HuH-7.5 (cell line): ENCODE measurements at regions not wholly inside any gene's neighbourhood (a gene's known extent, or its start where the extent isn't known, plus 50 kb on each side); places are given as distances from the start of the nearest gene placed in this dataset.

Experiments
- DNase-seq: peaks from one replicate; pipeline ENCODE4 v3.0.0; 2011; ENCODE audit warnings: low spot score

GRCh38 chr20:11041396-11041795, 367.6 kb upstream of the JAG1 start:
- no peak for DNase-seq

GRCh38 chr20:11043001-11043400, 369.2 kb upstream of the JAG1 start:
- no peak for DNase-seq

- DNase-seq, result no peak
Measured at GRCh38 chr20:11044561-11044960, 370.8 kb upstream of the JAG1 start.

- DNase-seq, result no peak
Measured at GRCh38 chr20:11045412-11046175, 371.8 kb upstream of the JAG1 start.

- no peak for DNase-seq
Measured at GRCh38 chr20:11047559-11047958, 373.8 kb upstream of the JAG1 start.

- no peak for DNase-seq
Measured at GRCh38 chr20:11048739-11049138, 374.9 kb upstream of the JAG1 start.

GRCh38 chr20:11050350-11050749, 376.6 kb upstream of the JAG1 start:
- DNase-seq, result no peak

GRCh38 chr20:11051136-11051535, 377.3 kb upstream of the JAG1 start:
- no peak for DNase-seq

- no peak for DNase-seq
Measured at GRCh38 chr20:11053310-11053709, 379.5 kb upstream of the JAG1 start.

GRCh38 chr20:11054266-11054993, 380.6 kb upstream of the JAG1 start:
- no peak for DNase-seq

- DNase-seq, result no peak
Measured at GRCh38 chr20:11056414-11056813, 382.6 kb upstream of the JAG1 start.

GRCh38 chr20:11057624-11058023, 383.8 kb upstream of the JAG1 start:
- no peak for DNase-seq

- no peak for DNase-seq
Measured at GRCh38 chr20:11059659-11060058, 385.9 kb upstream of the JAG1 start.

- DNase-seq, result no peak
Measured at GRCh38 chr20:11060423-11061185, 386.8 kb upstream of the JAG1 start.

- no peak for DNase-seq
Measured at GRCh38 chr20:11063444-11063843, 389.6 kb upstream of the JAG1 start.

GRCh38 chr20:11064946-11065345, 391.1 kb upstream of the JAG1 start:
- DNase-seq, result no peak

GRCh38 chr20:11067359-11067758, 393.6 kb upstream of the JAG1 start:
- DNase-seq, result no peak

GRCh38 chr20:11072982-11073381, 399.2 kb upstream of the JAG1 start:
- no peak for DNase-seq

GRCh38 chr20:11076434-11077105, 402.8 kb upstream of the JAG1 start:
- no peak for DNase-seq

- no peak for DNase-seq
Measured at GRCh38 chr20:11077226-11077625, 403.4 kb upstream of the JAG1 start.

GRCh38 chr20:11080010-11080409, 406.2 kb upstream of the JAG1 start:
- DNase-seq, result no peak

GRCh38 chr20:11080781-11081377, 407.1 kb upstream of the JAG1 start:
- DNase-seq, result no peak
